Gastrocnemius medialis (tissue), 4 donors: ENCODE measurements at regions not wholly inside any gene's neighbourhood (a gene's known extent, or its start where the extent isn't known, plus 50 kb on each side); places are given as distances from the start of the nearest gene placed in this dataset.

ENCODE experiments used
- ATAC-seq, 2 donors: fragments of 150-250 bp; one replicate each; pipeline ENCODE4 v1.9.1; 2016
- DNase-seq, 2 donors: peaks; one replicate each; pipeline ENCODE4 v3.0.0-alpha.2; 2019
- H3K27ac ChIP-seq, 4 donors: fragments of 200-600 bp; sonication (generic); 1 replicate in 1 of 4; 2 replicates in 3 of 4; pipeline ENCODE4 v1.5.1; 2016 to 2018; ENCODE audit warnings: mild to moderate bottlenecking in 2 of 4, moderate library complexity in 1 of 4
- H3K27me3 ChIP-seq, 3 donors: fragments of 200-600 bp; sonication (generic) in 2 of 3; 1 replicate in 1 of 3; 2 replicates in 2 of 3; pipeline versions ENCODE4 v1.5.1 to v1.6.0; 2016 to 2019; ENCODE audit warnings: mild to moderate bottlenecking in 1 of 3, moderate library complexity in 1 of 3
- H3K36me3 ChIP-seq, 2 donors: fragments of 200-600 bp; sonication (generic) in 1 of 2; one replicate each; pipeline ENCODE4 v1.5.1; 2017 to 2018
- H3K4me1 ChIP-seq, 2 donors: fragments of 200-600 bp; sonication (generic) in 1 of 2; one replicate each; pipeline ENCODE4 v1.5.1; 2016 to 2017; ENCODE audit warnings: mild to moderate bottlenecking in 2 of 2
- H3K4me3 ChIP-seq, 4 donors: fragments of 200-600 bp; sonication (generic) in 3 of 4; 1 replicate in 1 of 4; 2 replicates in 3 of 4; pipeline ENCODE4 v1.5.1; 2016 to 2019; ENCODE audit warnings: mild to moderate bottlenecking in 2 of 4
- H3K9me3 ChIP-seq, 3 donors: fragments of 200-600 bp; sonication (generic) in 2 of 3; 1 replicate in 1 of 3; 2 replicates in 2 of 3; pipeline ENCODE4 v1.5.1; 2016 to 2019
- POLR2A ChIP-seq, 2 donors: fragments of 450-650 bp; IDR thresholded peaks; one replicate each; pipeline ENCODE4 v1.6.1; 2017; ENCODE audit warnings: antibody characterized with exemption in 2 of 2, mild to moderate bottlenecking in 2 of 2, moderate library complexity in 2 of 2
- in situ Hi-C, 4 donors: fragments of 200-750 bp; cut with MboI; loops; one replicate each; pipeline versions ENCODE4 v1.15.0 to v1.8.0; 2017; ENCODE audit warnings: low sequenced_read_pairs in 4 of 4
- intact Hi-C: fragments of 100-400 bp; cut with DNase I; formaldehyde crosslinking; loops from one replicate; pipeline ENCODE4 v1.15.1; 2023; ENCODE audit warnings: low total_unique reads
- TF ChIP-seq, protein P1 (sequence below), 5 experiments: fragments of 450-650 bp in 3 of 5; fragments of 200-600 bp in 2 of 5; sonication (generic) in 2 of 5; IDR thresholded peaks in 4 of 5; conservative IDR thresholded peaks in 1 of 5; 1 replicate in 4 of 5; 2 replicates in 1 of 5; pipeline ENCODE4 v1.5.1; 2016 to 2019; ENCODE audit warnings: antibody characterized with exemption in 5 of 5, mild to moderate bottlenecking in 3 of 5, moderate library complexity in 3 of 5

- TF ChIP-seq, protein P1, sequence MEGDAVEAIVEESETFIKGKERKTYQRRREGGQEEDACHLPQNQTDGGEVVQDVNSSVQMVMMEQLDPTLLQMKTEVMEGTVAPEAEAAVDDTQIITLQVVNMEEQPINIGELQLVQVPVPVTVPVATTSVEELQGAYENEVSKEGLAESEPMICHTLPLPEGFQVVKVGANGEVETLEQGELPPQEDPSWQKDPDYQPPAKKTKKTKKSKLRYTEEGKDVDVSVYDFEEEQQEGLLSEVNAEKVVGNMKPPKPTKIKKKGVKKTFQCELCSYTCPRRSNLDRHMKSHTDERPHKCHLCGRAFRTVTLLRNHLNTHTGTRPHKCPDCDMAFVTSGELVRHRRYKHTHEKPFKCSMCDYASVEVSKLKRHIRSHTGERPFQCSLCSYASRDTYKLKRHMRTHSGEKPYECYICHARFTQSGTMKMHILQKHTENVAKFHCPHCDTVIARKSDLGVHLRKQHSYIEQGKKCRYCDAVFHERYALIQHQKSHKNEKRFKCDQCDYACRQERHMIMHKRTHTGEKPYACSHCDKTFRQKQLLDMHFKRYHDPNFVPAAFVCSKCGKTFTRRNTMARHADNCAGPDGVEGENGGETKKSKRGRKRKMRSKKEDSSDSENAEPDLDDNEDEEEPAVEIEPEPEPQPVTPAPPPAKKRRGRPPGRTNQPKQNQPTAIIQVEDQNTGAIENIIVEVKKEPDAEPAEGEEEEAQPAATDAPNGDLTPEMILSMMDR (IDR thresholded peaks at IDR 0.05 in 4 of 5, conservative IDR thresholded peaks at IDR 0.05 in 1 of 5), result no peak
- TF ChIP-seq POLR2A (IDR thresholded peaks at IDR 0.05), result no peak
- ATAC-seq (no peak), DNase-seq (no peak)
- in situ Hi-C loops, result loop anchor here in 1 of 4 donors (25.0 kb wide), 1 partner anchor 91 kb away; no protein-coding TSS in a partner anchor
- Histone ChIP-seq H3K27ac (no peak overlapping the region), H3K4me1 (no peaks in the 10 kb centered on the region), H3K27me3 (no peaks in the 10 kb centered on the region), H3K9me3 (no peaks in the 10 kb centered on the region), H3K4me3 (no peak overlapping the region), H3K36me3 (no peaks in the 10 kb centered on the region)
- intact Hi-C loops, result no loop called here
Measured at GRCh38 chr12:28828318-28828717, 320.8 kb upstream of the FAR2 start.

- in situ Hi-C loops, result loop anchor here in 1 of 4 donors (25.0 kb wide), 1 partner anchor 93 kb away; no protein-coding TSS in a partner anchor
- no peak for TF ChIP-seq POLR2A (IDR thresholded peaks at IDR 0.05)
Measured at GRCh38 chr12:28830491-28830890, 318.6 kb upstream of the FAR2 start.

GRCh38 chr12:28844718-28845117 is 304.4 kb upstream of the FAR2 start:
- in situ Hi-C loops, result loop anchor here in 1 of 4 donors (25.0 kb wide), 1 partner anchor 107 kb away; no protein-coding TSS in a partner anchor
- H3K36me3 ChIP-seq, result no peaks in the 10 kb centered on the region
- H3K4me3 ChIP-seq, result no peak overlapping the region
- DNase-seq, result no peak
- intact Hi-C loops, result no loop called here
- ATAC-seq, result no peak
- no peaks in the 10 kb centered on the region for H3K27me3 ChIP-seq
- no peak for TF ChIP-seq POLR2A (IDR thresholded peaks at IDR 0.05)
- TF ChIP-seq, protein P1 (IDR thresholded peaks at IDR 0.05 in 4 of 5, conservative IDR thresholded peaks at IDR 0.05 in 1 of 5), result no peak
- no peak overlapping the region for H3K27ac ChIP-seq
- no peaks in the 10 kb centered on the region for H3K9me3 ChIP-seq
- H3K4me1 ChIP-seq, result no peaks in the 10 kb centered on the region

More at GRCh38 chr12:28830491-28830890, 318.6 kb upstream of the FAR2 start:
- no peaks in the 10 kb centered on the region for H3K9me3 ChIP-seq
- H3K4me3 ChIP-seq, result no peak overlapping the region
- intact Hi-C loops, result no loop called here
- H3K36me3 ChIP-seq, result no peaks in the 10 kb centered on the region
- H3K4me1 ChIP-seq, result no peaks in the 10 kb centered on the region
- ATAC-seq, result no peak
- no peaks in the 10 kb centered on the region for H3K27me3 ChIP-seq
- DNase-seq, result no peak
- no peak overlapping the region for H3K27ac ChIP-seq

GRCh38 chr12:28851781-28852180 is 297.3 kb upstream of the FAR2 start:
- H3K4me3 ChIP-seq, result no peak overlapping the region
- in situ Hi-C loops, result no loop called here
- H3K27me3 ChIP-seq, result no peaks in the 10 kb centered on the region
- H3K4me1 ChIP-seq, result no peaks in the 10 kb centered on the region
- TF ChIP-seq, protein P1 (IDR thresholded peaks at IDR 0.05 in 4 of 5, conservative IDR thresholded peaks at IDR 0.05 in 1 of 5), result no peak
- TF ChIP-seq POLR2A (IDR thresholded peaks at IDR 0.05), result no peak
- H3K27ac ChIP-seq, result no peak overlapping the region
- DNase-seq (no peak), ATAC-seq (no peak)
- H3K36me3 ChIP-seq, result no peaks in the 10 kb centered on the region
- H3K9me3 ChIP-seq, result no peaks in the 10 kb centered on the region
- intact Hi-C loops, result no loop called here

GRCh38 chr12:28855761-28856310 is 293.2 kb upstream of the FAR2 start:
- intact Hi-C loops (no loop called here), in situ Hi-C loops (no loop called here)
- ATAC-seq, result no peak
- no peaks in the 10 kb centered on the region for H3K27me3 ChIP-seq
- DNase-seq, result no peak
- TF ChIP-seq, protein P1 (IDR thresholded peaks at IDR 0.05 in 4 of 5, conservative IDR thresholded peaks at IDR 0.05 in 1 of 5), result no peak
- no peak for TF ChIP-seq POLR2A (IDR thresholded peaks at IDR 0.05)
- no peak overlapping the region for H3K27ac ChIP-seq
- no peaks in the 10 kb centered on the region for H3K9me3 ChIP-seq
- H3K4me1 ChIP-seq, result no peaks in the 10 kb centered on the region
- H3K4me3 ChIP-seq, result no peak overlapping the region
- no peaks in the 10 kb centered on the region for H3K36me3 ChIP-seq
